Fibroblast of lung (primary cell): ENCODE measurements at regions not wholly inside any gene's neighbourhood (a gene's known extent, or its start where the extent isn't known, plus 50 kb on each side); places are given as distances from the start of the nearest gene placed in this dataset.

Experiments
- DNase-seq, 2 donors: peaks; one replicate each; pipeline versions ENCODE4 v3.0.0 to v3.0.0-alpha.2; 2010; ENCODE audit warnings: low read depth in 2 of 2
- H2AFZ ChIP-seq: 2 replicates; pipeline ENCODE4 v1.5.1; 2012; ENCODE audit warnings: low read length, control low read depth, inconsistent platforms
- H3K27ac ChIP-seq: 2 replicates; pipeline ENCODE4 v1.5.1; 2011; ENCODE audit warnings: low read length, control low read depth; ENCODE audit not compliant: insufficient read depth
- H3K27me3 ChIP-seq: 2 replicates; pipeline ENCODE4 v1.5.1; 2011; ENCODE audit warnings: mild to moderate bottlenecking, low read length; ENCODE audit not compliant: control insufficient read depth, insufficient read depth
- H3K36me3 ChIP-seq: 2 replicates; pipeline ENCODE4 v1.5.1; 2011; ENCODE audit warnings: low read length; ENCODE audit not compliant: control insufficient read depth, insufficient read depth
- H3K4me1 ChIP-seq: 2 replicates; pipeline ENCODE4 v1.5.1; 2011; ENCODE audit warnings: low read length; ENCODE audit not compliant: control insufficient read depth, insufficient read depth; ENCODE audit errors: extremely low read depth
- H3K4me2 ChIP-seq: 2 replicates; pipeline ENCODE4 v1.5.1; 2011; ENCODE audit warnings: low read length, control low read depth; ENCODE audit not compliant: insufficient read depth; ENCODE audit errors: extremely low read depth
- H3K4me3 ChIP-seq, 4 experiments: fragments of 200-600 bp in 1 of 4; sonication (generic) in 1 of 4; replicated peaks in 1 of 4; 2 replicates each; pipeline ENCODE4 v1.5.1; 2011 to 2016; ENCODE audit warnings: low read length in 4 of 4, low read depth in 3 of 4, mild to moderate bottlenecking in 3 of 4, control low read depth in 2 of 4, inconsistent platforms in 1 of 4, mixed read lengths in 1 of 4; ENCODE audit not compliant: insufficient read depth in 1 of 4; ENCODE audit errors: control extremely low read depth in 1 of 4
- H3K79me2 ChIP-seq: 2 replicates; pipeline ENCODE4 v1.5.1; 2012; ENCODE audit warnings: mild to moderate bottlenecking, low read length, inconsistent platforms; ENCODE audit not compliant: control insufficient read depth, insufficient read depth
- H3K9ac ChIP-seq: 2 replicates; pipeline ENCODE4 v1.5.1; 2011; ENCODE audit warnings: mild to moderate bottlenecking, low read length, control low read depth; ENCODE audit not compliant: insufficient read depth
- H3K9me3 ChIP-seq: 2 replicates; pipeline ENCODE4 v1.5.1; 2012; ENCODE audit warnings: low read depth, low read length; ENCODE audit not compliant: control insufficient read depth, insufficient read depth
- H4K20me1 ChIP-seq: 2 replicates; pipeline ENCODE4 v1.5.1; 2011; ENCODE audit warnings: low read length; ENCODE audit not compliant: control insufficient read depth, insufficient read depth; ENCODE audit errors: extremely low read depth
- CTCF ChIP-seq, 2 donors: IDR thresholded peaks in 1 of 2; conservative IDR thresholded peaks in 1 of 2; 1 replicate in 1 of 2; 2 replicates in 1 of 2; pipeline ENCODE4 v1.5.1; 2011 to 2012; ENCODE audit warnings: low read length in 2 of 2, control low read depth in 1 of 2, inconsistent platforms in 1 of 2, low read depth in 1 of 2, mild to moderate bottlenecking in 1 of 2
- EZH2 ChIP-seq: IDR thresholded peaks from 2 replicates; pipeline ENCODE4 v1.5.1; 2012; ENCODE audit warnings: low read length, control low read depth, mild to moderate bottlenecking; ENCODE audit errors: missing control alignments

GRCh38 chrX:55326985-55327384 lies 62.3 kb upstream of the PAGE3 start:
- no peak overlapping the region for H3K4me2 ChIP-seq
- no peaks in the 10 kb centered on the region for H3K4me1 ChIP-seq
- no peaks in the 10 kb centered on the region for H3K36me3 ChIP-seq
- no peak overlapping the region for H3K4me3 ChIP-seq
- H3K9me3 ChIP-seq, result no peaks in the 10 kb centered on the region
- no peaks in the 10 kb centered on the region for H3K27me3 ChIP-seq
- H3K27ac ChIP-seq, result no peak overlapping the region
- no peaks in the 10 kb centered on the region for H3K79me2 ChIP-seq
- H3K9ac ChIP-seq, result no peak overlapping the region
- H2AFZ ChIP-seq, result no peak overlapping the region
- no peak for DNase-seq
- TF ChIP-seq EZH2 (no peak), CTCF (conservative IDR thresholded peaks at IDR 0.05 in 1 of 2, IDR thresholded peaks at IDR 0.05 in 1 of 2; ENCODE audit: low read depth in 1 of 2, low read length in 2 of 2) (no peak)
- no peaks in the 10 kb centered on the region for H4K20me1 ChIP-seq

- Histone ChIP-seq H3K27ac (no peak overlapping the region), H3K27me3 (no peaks in the 10 kb centered on the region), H2AFZ (no peak overlapping the region), H3K4me1 (no peaks in the 10 kb centered on the region), H4K20me1 (no peaks in the 10 kb centered on the region), H3K79me2 (no peaks in the 10 kb centered on the region), H3K4me2 (no peak overlapping the region), H3K9ac (no peak overlapping the region), H3K9me3 (no peaks in the 10 kb centered on the region), H3K36me3 (no peaks in the 10 kb centered on the region), H3K4me3 (no peak overlapping the region)
- TF ChIP-seq CTCF (conservative IDR thresholded peaks at IDR 0.05 in 1 of 2, IDR thresholded peaks at IDR 0.05 in 1 of 2; ENCODE audit: low read depth in 1 of 2, low read length in 2 of 2), result no peak
- no peak for TF ChIP-seq EZH2
- DNase-seq, result no peak
Measured at GRCh38 chrX:55335296-55335695, 70.6 kb upstream of the PAGE3 start.

GRCh38 chrX:55336176-55336575 lies 71.5 kb upstream of the PAGE3 start:
- Histone ChIP-seq H3K27ac (no peak overlapping the region), H3K4me3 (no peak overlapping the region), H3K9ac (no peak overlapping the region), H3K27me3 (no peaks in the 10 kb centered on the region), H3K9me3 (no peaks in the 10 kb centered on the region), H3K36me3 (no peaks in the 10 kb centered on the region), H3K4me1 (no peaks in the 10 kb centered on the region), H3K79me2 (no peaks in the 10 kb centered on the region), H4K20me1 (no peaks in the 10 kb centered on the region), H3K4me2 (no peak overlapping the region), H2AFZ (no peak overlapping the region)
- no peak for TF ChIP-seq CTCF (conservative IDR thresholded peaks at IDR 0.05 in 1 of 2, IDR thresholded peaks at IDR 0.05 in 1 of 2; ENCODE audit: low read depth in 1 of 2, low read length in 2 of 2)
- TF ChIP-seq EZH2, result no peak
- no peak for DNase-seq
